ENCODE measurements at regions not wholly inside any gene's neighbourhood (a gene's known extent, or its start where the extent isn't known, plus 50 kb on each side); places are given as distances from the start of the nearest gene placed in this dataset.

GRCh38 chr4:132332932-132333723, 816.0 kb upstream of the PCDH10 start:
- TF ChIP-seq, protein P1, sequence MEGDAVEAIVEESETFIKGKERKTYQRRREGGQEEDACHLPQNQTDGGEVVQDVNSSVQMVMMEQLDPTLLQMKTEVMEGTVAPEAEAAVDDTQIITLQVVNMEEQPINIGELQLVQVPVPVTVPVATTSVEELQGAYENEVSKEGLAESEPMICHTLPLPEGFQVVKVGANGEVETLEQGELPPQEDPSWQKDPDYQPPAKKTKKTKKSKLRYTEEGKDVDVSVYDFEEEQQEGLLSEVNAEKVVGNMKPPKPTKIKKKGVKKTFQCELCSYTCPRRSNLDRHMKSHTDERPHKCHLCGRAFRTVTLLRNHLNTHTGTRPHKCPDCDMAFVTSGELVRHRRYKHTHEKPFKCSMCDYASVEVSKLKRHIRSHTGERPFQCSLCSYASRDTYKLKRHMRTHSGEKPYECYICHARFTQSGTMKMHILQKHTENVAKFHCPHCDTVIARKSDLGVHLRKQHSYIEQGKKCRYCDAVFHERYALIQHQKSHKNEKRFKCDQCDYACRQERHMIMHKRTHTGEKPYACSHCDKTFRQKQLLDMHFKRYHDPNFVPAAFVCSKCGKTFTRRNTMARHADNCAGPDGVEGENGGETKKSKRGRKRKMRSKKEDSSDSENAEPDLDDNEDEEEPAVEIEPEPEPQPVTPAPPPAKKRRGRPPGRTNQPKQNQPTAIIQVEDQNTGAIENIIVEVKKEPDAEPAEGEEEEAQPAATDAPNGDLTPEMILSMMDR (IDR thresholded peaks at IDR 0.05; ENCODE audit: low read length): peak; percentile 52
- no peak for TF ChIP-seq EZH2 (IDR thresholded peaks at IDR 0.05; ENCODE audit: borderline replicate concordance, low read length)
